HG02623 (cell line): ENCODE measurements at regions not wholly inside any gene's neighbourhood (a gene's known extent, or its start where the extent isn't known, plus 50 kb on each side); places are given as distances from the start of the nearest gene placed in this dataset.

ENCODE experiments used
- ATAC-seq: cut with Tn5 transposase; IDR thresholded peaks from one replicate; pipeline ENCODE4 v1.9.1; 2021; ENCODE audit warnings: moderate library complexity; ENCODE audit not compliant: unreplicated experiment

DNA sequence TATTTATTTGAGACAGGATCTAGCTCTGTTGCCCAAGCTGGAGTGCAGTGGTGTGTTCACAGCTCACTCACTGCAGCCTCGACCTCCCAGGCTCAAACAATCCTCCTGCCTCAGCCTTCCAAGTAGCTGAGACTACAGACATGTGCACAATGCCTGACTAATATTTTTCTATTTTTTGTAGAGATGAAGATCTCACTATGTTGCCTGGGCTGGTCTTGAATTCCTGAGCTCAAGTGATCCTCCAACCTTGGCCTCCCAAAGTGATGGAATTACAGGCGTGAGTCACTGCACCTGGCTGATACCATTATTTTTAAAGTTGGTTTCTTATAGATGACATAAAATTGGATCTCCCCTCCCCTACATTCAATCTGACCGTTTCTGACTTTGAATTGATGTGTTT lies 139.5 kb upstream of the RGMA start:
- no peak for ATAC-seq

GRCh38 chr15:93223803-93224202 lies 134.8 kb upstream of the RGMA start:
- no peak for ATAC-seq

- no peak for ATAC-seq
These were observed 132.7 kb upstream of the RGMA start for GRCh38 chr15:93221759-93222158.

GRCh38 chr15:93219859-93220420 lies 130.9 kb upstream of the RGMA start:
- ATAC-seq, result no peak

DNA sequence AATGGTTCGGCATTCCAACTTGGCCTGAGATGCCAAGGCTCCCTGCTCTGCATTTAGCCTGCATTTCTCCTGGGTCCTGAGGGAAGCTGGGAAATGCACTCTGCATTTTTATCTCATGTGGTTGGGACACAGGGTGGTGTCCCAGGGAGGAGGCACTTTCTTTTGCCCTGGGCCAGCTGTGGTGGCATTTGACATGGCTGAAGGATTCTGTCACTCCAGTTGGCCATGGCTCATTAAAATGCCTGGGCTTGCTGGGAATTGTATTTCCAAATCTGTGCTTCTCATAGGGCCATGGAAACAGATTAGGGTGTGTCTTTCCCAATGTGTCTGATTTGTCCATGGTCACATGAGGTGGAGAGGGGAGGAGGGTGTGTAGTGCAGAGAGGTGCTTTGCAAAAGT lies 128.3 kb upstream of the RGMA start:
- no peak for ATAC-seq

- no peak for ATAC-seq
These were observed 125.1 kb upstream of the RGMA start for GRCh38 chr15:93214106-93214505.

GRCh38 chr15:93213281-93213680 lies 124.3 kb upstream of the RGMA start:
- no peak for ATAC-seq

- ATAC-seq, result no peak
These were observed 123.6 kb upstream of the RGMA start for GRCh38 chr15:93212578-93212977.

GRCh38 chr15:93210995-93211394 lies 122.0 kb upstream of the RGMA start:
- ATAC-seq, result no peak

- ATAC-seq, result no peak
These were observed 120.9 kb upstream of the RGMA start for GRCh38 chr15:93209690-93210445.

DNA sequence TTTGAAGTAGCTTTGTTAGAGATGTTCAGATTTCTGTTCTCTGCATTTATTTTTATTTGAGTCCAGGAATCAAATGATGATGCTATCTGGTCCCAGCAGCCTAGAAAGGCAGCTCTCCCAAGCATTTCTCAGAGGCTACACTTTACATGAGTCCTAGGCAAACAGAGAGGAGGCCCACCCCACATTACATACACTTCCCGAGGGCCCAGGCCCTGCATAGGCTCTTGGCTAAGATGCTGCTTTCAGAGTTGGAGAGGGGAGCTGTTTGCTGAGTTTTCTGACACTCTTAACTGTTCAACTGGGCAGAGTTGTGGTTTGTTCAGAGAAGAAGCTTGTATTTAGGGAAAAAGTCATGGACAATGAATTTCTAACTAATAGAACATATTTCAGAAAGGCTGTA lies 117.9 kb upstream of the RGMA start:
- ATAC-seq, result no peak

- ATAC-seq, result no peak
These were observed 116.4 kb upstream of the RGMA start for GRCh38 chr15:93205413-93205812.

- no peak for ATAC-seq
These were observed 114.0 kb upstream of the RGMA start for GRCh38 chr15:93203036-93203435.

- no peak for ATAC-seq
These were observed 113.4 kb upstream of the RGMA start for GRCh38 chr15:93202405-93202804.

DNA sequence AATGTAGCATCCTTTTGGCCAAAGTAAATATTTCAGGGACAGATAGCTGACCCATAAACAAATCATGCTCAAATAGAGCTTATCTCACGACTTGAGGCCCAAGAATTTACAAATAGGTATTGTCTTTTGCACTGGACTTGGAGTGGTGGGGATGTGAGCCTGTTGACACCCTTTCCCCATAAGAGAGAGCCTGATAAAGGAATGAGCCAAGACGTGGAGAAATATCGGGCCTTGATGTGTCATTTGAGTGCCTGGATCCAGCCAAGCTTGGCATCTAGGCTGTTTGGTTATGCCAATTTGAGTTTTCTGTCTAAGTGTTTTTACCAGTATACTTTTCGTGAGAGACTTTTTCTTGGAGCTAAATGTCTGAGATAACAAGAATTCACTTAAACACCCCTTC lies 112.9 kb upstream of the RGMA start:
- ATAC-seq, result no peak

GRCh38 chr15:93200837-93201226 lies 111.8 kb upstream of the RGMA start:
- no peak for ATAC-seq

- ATAC-seq, result no peak
These were observed 111.2 kb upstream of the RGMA start for GRCh38 chr15:93200081-93200836.

DNA sequence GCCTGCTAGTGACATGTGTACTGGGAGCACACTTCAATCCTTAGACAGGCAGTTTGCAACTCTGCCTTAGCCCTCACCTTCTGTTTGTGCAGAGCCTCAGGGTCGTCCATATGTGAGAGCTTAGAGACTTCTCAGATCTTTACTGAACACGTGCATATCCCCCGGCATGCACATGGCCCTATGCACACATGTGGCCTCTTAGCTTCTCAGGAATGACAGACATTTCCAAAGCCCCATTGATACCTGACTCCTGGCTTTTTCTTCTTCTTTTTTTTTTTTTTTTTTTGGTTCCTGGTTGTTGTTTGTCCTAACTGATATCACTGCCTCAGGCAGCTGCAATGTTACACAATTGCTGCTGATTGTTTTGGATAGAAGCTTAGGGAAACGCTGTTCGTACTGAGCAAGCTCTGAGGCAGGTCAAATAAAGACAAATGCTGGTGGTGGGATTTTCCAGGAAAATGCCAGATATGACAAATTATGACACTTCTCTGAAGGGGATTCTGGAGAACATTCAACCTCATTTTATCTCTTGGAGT lies 107.2 kb upstream of the RGMA start:
- ATAC-seq, result no peak

GRCh38 chr15:93195109-93195508 lies 106.1 kb upstream of the RGMA start:
- ATAC-seq, result no peak

DNA sequence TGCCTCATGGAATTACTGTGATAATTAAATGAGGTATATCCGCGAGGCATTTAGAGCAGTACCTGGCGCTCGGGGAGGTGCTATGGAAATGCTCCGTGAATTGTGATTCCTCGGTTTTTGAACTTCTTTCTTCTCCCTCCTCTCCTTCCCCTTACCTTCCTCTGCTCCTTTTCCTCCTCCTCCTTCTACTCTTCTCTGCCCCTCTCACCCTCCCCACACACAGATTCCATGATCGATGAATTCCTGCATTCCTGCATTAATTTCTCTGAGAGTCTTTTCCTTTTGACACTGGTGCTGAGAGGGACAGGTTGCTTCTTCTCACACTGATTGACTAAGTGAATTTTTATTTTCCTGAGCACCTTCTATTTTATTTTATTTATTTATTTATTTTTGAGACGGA lies 101.2 kb upstream of the RGMA start:
- ATAC-seq, result no peak

GRCh38 chr15:93189561-93189960 lies 100.5 kb upstream of the RGMA start:
- ATAC-seq, result no peak

DNA sequence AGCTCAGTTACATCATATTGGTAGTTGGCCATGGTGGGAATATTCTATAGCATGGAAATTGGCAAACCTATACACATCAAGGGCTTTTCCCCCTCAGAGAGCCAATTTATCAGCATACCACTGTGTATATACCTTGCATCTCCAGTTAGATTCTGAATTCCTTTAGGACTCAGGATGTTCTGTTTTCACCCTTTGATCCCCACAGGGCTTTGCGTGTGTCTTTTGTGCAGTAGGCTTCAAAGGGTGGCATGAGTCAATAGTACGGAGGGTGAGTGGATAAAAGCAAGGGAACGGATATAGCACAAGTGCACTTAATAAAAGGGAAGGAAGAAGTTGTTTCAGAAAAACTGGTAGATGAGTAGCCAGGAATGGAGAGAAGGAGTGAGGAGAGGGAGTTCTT lies 99.2 kb upstream of the RGMA start:
- ATAC-seq, result no peak
